TTC549 (cell line): ENCODE measurements at regions not wholly inside any gene's neighbourhood (a gene's known extent, or its start where the extent isn't known, plus 50 kb on each side); places are given as distances from the start of the nearest gene placed in this dataset.

ENCODE experiments used
- FAIRE-seq: peaks from 2 replicates; lab custom pipeline; 2012; peaks lifted over from hg19 to GRCh38; lab: Jason Lieb, UNC

GRCh38 chr16:27719106-27719445, 169.1 kb downstream of the KATNIP start:
- FAIRE-seq: no peak

DNA sequence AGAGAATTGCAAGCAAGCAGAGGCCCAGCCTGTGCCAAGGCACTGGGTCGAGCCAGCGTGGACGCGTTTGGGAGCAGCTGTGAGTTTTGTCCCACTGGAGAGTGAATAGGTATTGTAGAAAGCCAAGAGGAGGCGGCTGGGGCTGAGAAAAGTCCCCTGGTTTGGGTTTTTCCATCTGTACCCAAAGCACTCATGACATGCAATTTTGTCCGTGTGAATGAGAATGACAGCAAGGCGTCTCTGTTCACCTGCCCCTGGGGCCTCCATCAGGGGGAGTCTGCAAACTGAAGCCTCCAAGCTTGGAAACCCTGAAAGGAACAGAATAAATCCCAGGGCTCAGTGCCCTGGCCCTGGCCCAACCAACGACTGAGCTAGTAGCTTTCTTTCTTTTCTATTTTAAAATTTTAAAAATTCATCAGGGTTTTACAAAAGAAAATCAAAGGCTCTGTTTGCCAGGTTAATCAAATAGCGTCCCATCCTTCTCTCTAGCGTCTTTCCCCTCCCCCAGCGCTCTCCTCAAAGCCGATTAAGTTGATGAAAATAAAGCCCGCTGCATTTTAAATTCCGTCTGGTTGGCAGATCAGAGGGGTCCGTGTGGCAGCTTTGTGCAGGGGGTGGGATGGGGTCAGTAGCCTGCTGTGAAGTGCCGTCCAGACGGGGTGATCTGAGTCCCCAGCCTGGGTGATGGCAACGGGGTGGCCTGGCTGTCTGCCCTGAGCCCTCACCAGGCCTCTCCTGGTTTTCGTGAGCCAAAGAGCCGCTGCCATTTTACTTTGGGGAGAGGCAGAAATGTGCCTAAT, 171.0 kb downstream of the KATNIP start:
- no peak for FAIRE-seq

GRCh38 chr16:27721531-27722181, 171.7 kb downstream of the KATNIP start:
- no peak for FAIRE-seq

GRCh38 chr16:27722207-27722606, 172.3 kb downstream of the KATNIP start:
- no peak for FAIRE-seq

DNA sequence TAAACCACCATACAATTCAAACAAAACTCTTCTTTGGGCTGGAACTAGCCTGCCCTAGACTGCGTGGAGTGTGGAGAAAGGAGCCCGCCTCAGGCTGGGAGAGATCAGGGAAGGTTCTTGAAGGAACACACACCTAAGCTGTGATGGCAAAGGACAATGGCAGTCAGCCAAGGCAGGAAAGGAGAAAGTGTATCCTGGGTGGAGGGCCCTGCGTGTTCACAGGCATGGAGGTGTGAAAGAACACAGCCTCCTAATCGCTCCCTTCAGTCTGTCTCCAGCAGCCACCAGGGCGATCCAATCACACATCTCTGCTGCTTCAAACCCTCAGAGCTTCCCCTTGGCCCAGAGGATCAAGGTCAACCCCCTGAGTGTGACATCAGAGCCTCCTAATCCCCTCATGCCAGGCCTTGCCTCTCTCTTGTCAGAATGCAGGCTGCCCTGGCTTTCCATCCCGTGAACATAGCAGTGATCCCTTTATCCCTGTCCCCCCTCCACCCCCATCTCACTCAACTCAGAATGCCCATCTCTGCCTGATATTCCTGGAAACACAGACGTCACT, 173.0 kb downstream of the KATNIP start:
- FAIRE-seq: no peak

GRCh38 chr16:27723711-27724481, 174.0 kb downstream of the KATNIP start:
- FAIRE-seq: no peak

DNA sequence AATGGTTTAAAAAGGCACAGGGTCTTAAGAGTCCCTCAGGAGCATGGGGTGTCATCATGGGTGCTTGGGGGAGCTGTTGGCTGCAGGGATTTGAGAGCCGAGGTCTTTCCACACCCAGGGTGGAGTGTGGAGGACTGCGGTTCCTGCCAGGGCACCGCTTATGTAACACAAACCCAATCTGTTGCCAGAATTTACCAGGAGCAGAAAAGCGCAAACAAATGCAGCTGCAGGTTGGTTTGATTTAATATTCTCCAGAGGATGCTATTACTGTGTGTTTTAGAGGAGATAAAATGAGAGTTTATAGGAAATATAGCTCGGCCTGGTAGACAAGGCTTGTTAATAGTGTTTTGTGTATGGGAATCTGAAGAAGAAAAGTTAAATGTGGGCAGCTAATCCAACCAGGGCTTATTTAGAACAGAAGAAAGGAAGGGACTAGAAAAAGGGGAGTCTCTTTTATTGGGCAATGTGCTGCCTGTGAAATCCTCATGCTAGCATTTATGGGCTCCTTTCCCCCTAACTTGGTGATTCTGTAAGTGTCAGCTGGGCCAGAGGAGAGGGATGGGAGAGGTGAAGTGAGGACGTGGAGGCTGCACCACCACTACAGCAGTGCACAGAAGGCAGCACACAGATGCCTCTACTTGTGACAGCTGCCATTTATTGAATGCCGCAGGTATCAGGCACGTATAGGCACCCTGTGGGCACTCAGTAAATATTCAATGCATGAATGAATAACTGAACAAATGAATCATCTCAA, 174.7 kb downstream of the KATNIP start:
- no peak for FAIRE-seq

GRCh38 chr16:27725236-27726000, 175.5 kb downstream of the KATNIP start:
- no peak for FAIRE-seq

DNA sequence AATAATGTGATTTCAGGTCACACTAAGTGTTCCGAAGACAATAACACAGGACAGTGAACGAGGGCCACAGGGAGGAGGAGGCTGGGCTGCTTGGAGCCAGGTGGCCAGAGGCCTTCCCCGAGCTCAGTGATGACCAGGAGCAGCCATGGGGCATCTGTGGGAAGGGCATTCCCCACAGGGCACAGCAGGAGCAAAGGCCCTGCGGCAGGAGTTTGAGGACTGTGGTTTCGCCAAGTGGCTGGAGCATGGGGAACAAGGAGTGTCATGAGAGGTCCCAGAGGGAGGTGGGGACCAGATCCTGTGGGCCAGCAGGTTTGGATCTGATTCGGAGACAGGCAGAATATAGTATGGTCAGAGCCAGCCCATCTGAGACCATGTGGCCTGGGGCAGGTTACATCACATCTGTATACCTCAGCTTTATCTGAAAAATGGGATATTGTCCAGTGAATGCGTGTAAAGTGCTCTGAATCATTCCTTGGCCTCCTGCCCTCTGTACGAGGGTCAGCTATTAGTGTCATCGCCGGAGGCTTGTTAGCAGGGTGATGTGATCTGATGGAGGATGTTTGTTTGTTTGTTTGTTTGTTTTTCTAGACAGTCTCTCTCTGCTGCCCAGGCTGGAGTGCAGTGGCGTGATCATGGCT, 176.8 kb downstream of the KATNIP start:
- FAIRE-seq: no peak

DNA sequence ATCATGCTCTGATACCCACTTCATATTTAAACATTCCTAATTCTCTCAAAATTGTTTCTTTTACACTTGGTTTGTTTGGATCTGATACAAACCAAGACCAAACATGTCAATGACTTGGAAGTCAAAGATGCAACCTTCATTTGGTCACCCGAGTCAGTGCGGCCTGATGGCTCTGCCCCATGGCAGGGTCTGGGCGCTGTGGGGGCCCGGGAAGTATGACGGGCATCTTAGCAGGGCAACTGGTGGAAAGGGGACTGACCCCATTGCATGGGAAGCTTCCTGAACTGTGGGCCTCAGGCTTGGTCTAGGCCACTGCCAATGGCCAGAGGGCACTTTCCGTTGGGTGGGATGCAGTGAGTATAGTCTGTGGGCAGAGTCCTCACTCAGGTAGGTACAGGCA, 178.0 kb downstream of the KATNIP start:
- FAIRE-seq: no peak

- no peak for FAIRE-seq
These were observed 178.7 kb downstream of the KATNIP start for GRCh38 chr16:27728691-27729090.

GRCh38 chr16:27729516-27730304, 179.8 kb downstream of the KATNIP start:
- no peak for FAIRE-seq

GRCh38 chr16:27730661-27731210, 180.8 kb downstream of the KATNIP start:
- FAIRE-seq: no peak

DNA sequence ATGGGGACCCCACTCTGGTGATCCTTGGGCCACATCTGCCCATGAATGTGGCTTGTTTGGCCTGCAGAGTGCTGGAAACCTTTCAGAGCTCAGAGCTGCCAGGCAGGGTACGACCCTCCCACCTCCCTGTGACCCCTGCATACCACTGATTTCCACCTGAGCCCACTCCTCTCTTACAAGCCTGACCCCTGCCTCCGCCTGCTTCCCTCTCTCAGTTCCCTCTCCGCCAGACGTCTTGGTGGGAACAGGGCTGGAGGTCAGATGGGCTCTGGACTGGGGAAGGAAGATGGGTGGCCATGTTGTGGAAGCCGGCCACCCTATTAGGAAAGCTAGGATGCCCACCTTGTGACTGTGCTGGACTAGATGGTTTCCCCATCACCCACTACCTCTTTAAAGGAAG, 185.1 kb downstream of the KATNIP start:
- no peak for FAIRE-seq

DNA sequence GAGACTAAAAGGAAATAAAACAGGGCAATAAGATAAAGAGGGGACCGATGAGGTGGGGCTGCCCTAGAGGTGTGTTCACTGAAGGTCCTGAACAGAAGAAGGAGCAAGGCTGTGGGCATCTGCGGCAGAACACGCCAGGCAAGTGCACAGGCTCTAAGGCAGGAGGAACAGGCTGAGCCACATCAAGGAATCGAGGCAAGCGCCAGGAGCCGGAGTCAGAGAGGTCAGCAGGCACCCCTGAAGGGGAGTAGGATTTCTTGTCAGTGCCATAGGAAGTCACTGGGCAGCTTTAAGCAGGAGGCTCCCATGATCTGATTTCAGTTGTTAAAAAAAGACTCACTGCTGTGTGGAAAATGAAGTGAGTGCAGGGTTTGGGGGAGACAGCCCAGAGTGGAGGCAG, 186.5 kb downstream of the KATNIP start:
- FAIRE-seq: no peak

DNA sequence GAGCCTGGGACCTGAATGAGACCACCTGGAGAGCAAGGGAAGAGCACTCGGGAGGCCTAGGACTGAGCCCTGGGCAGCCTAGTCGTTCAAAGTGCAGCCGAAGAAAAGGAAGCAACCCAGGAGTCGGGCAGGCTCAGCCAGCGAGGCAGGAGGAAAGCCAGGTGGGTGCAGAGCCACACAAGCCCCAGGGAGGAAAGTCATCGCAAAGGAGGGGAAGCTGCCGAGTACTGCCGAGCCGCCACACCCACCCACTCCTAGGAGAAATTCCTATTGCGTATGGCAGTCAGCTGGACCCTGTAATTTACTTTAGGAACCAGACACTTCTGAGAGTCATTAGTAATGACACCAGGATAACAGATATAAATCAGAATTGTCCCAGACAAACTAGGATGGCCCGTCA, 187.6 kb downstream of the KATNIP start:
- FAIRE-seq: no peak
